Limb (tissue), 2 donors: ENCODE measurements at regions not wholly inside any gene's neighbourhood (a gene's known extent, or its start where the extent isn't known, plus 50 kb on each side); places are given as distances from the start of the nearest gene placed in this dataset.

ENCODE experiments used
- DNase-seq, 2 donors: peaks; one replicate each; pipeline ENCODE4 v3.0.0-alpha.2; 2016; ENCODE audit errors: extremely low spot score in 2 of 2

GRCh38 chr2:41925712-41926111 is 122.1 kb upstream of the PKDCC start:
- DNase-seq = no peak

DNA sequence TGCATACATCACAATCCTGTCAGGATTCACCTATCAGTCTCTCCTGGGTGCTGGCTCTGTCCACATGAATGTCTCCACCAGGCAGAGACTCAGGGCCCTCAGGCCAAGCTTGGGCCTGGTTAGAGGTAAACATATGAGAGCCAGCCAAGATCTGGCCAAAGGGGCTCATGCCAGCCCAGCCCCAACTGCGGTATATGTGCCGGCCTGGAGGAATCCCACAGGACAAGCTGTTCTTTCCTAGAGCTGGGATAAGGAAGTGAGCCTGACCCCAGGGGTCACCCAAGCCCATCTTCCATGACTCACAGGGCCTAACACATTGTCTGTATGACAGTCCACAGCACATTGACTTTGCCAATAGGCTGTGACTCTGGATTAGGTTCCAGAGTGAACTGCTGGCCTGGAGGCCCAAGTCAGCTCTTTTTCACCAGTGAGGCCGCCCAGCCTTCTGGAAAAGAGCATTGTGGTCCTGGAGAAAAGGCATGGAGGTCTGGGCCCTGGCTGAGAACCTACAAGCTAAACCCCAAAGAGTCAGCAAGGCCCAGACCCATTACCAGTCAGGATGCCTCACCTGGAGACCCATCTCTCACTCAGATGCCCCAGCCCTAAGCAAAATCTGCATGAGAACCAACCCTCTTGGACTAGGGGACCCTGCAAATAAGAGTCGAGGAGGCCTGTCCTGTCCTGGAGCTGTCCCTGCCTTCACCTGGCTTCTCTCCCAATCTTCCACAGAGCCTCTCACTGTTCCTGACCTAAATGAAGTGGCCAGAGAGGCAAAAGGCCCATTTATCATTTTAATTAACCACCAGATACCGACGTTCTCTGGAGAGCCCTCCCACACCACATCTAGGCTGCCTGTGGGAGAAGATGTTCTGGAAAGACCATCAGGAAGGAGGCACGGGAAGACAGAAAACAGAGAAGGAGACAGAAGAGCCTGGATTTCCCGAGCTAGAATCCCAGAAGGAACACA is 120.9 kb upstream of the PKDCC start:
- DNase-seq = no peak

DNA sequence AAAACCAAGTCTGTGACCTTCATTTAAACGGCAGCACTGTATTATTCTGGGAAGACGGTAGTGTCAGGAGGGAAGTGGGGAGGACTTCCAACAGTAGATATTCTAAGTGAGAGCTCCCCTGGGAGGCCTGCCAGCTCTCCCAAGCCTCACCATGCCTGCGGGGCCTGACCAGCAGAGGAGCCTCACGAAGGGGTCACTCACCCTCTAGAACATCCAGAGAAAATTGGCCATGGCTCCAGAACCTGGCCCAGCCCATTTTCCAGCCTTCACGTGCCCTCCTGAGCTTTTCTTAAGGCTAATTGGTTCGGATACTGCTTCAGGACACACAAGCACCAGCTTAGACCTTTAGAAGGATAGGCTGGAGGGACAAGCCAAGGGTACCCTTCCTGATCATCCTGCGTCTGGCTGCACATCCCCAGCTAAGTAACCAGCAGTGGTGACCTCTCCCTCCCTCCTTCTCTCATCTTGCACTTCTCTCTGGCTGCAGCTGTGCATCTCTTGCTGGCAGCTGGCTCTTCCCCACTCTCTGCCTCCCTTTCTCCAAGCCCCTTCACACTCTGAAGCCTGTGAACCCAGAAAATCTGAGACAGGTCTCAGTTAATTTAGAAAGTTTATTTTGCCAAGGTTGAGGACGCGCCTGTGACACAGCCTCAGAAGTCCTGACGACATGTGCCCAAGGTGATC is 120.1 kb upstream of the PKDCC start:
- DNase-seq = no peak

GRCh38 chr2:41928526-41928925 is 119.3 kb upstream of the PKDCC start:
- DNase-seq = no peak

GRCh38 chr2:41930807-41931566 is 116.8 kb upstream of the PKDCC start:
- DNase-seq = no peak

GRCh38 chr2:41932241-41933045 is 115.4 kb upstream of the PKDCC start:
- DNase-seq = peak; percentile 83 to 86

- DNase-seq = no peak
Measured at GRCh38 chr2:41933046-41933420, 114.8 kb upstream of the PKDCC start.

- no peak for DNase-seq
Measured at GRCh38 chr2:41933585-41934320, 114.1 kb upstream of the PKDCC start.

- DNase-seq = no peak
Measured at GRCh38 chr2:41934329-41934958, 113.4 kb upstream of the PKDCC start.

GRCh38 chr2:41935002-41935401 is 112.8 kb upstream of the PKDCC start:
- DNase-seq = no peak

DNA sequence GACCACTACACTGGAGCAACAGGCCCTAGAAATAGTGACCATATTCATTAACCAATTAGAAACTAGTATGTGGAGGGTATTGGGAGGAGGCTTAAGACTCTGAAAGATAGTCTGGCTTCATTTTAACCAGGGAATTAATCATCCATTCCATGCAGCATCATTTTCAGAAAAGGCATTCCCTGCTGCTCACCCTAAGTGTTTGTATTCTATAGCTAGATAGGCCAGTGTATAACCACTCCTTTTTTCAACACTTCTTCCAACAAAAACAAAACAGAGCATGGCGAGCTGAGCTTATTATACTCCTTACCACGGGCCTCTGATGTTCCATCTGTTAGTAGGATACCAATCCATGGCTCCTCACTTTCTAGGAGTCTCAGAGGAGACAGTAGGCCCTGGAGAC is 112.0 kb upstream of the PKDCC start:
- DNase-seq = no peak

DNA sequence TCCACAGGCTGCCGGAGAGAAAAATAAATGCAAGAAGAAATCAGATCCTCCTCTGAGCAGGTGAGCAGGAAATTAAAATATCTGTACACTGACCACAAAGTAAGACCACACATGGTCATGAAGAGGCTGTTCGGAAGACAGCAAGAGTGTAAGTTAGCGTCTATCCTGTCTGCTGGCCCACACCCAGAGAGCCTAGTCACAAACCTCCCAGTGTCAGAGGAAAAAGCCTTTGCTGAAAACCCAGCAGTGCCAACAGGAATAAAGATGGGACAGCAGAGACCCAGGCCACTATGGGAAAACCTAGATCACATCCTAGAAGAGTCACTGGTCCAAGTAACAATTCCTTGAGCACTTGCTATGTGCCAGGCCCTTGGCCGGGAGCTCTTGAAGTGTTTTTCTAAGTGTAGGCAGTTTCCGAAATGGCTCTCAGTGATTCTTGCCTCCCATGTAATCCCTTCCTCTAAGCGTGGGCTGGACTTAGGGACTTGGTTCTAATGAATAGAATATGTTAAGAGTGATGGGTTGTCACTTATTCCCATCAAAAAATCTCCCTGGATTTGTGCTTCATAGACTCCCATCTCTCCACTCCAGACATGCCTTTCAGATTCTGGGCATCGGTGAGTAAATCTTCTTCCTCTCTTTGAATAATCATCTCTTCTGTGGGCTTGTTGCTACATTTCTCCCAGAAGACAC is 110.9 kb upstream of the PKDCC start:
- DNase-seq = no peak

GRCh38 chr2:41937464-41937906 is 110.3 kb upstream of the PKDCC start:
- DNase-seq = no peak

DNA sequence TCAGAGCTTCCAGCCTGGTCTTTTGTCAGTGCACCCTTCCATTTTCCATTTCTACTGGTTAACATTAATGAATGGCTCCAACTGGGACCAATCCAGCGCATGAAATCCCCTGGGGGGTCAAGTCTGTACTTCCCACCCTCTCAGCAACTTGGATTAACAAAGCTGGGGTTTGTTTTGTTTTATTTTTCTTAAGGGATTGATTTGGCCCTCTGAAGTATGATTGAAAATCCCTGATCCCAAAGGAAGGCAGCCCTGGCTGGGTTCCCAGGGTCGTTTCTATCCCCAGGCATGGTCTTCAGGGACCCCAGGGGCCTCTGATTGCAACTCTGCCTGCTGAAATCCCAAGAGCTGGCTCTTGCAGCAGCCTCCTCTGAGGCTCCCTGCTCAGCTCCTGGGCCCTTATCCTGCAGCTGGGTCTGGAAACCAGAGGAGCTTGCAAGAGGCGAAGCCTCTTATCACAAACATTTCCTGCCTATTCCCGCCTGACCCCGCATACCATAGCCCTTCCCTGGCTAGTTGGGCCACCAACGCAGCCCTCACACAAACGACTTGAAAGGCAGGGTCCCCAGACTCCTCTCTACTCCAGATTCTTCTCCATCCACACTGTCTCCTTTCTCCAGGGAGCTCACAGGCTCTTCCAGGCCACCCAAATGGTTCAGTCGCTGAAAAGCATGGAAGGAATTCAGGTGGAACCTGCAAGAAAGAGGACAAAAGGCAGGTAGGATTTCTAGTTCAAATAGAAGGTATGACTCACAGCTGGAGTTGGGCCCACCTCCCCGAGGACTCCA is 109.7 kb upstream of the PKDCC start:
- no peak for DNase-seq

DNA sequence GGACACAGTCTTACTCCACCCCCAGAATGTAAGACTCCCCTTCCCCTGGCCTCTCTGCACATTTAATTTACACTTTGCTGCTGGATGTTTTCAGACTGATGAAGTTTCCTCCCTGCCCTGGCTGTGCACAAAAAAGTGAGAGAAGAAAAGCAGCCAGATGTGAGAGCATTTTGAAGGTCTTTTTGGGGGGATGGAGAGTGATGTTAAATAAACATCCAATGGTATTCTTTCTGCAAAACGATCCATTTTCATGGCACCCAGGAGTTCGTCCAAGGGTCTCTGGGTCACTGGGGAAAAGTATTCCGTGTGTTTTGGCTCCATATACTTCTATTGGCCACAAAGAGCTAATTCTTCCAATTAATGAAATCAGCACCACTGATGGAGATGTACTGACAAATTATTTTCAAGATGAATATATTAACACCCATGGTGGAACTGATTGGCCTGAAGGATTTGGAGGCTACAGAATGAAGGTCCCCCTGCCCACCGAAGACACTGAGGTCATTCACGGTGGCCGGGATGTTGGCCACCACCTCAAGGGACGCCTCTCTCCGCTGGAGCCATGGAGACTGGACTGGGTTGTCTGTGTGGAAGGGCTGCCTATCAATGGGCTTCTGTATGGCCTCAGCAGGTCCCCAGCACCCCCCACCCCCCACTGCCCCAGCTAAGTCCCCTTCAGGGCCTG is 107.6 kb upstream of the PKDCC start:
- DNase-seq = peak in 1 of 2 donors; percentile 53

GRCh38 chr2:41940745-41941063 is 107.1 kb upstream of the PKDCC start:
- no peak for DNase-seq

DNA sequence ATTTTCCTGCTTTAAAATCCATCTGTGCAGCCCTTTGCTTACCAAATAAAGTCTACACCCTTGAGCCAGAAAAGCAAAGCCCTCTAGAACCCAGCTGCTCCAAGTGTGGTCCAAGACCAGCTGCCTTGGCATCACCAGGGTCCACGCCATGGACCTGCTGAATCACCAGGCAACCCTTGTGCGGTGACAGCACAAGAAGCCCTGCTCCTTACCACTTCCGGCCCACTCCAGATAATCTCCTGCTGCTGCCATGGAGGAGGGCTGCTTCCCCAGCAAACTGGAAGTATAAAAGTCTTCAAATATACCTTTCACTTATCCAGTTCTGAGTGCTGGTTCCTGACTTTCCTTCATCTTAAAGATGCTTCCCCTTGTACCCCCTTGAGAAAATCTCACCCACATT is 106.0 kb upstream of the PKDCC start:
- no peak for DNase-seq

- DNase-seq = no peak
Measured at GRCh38 chr2:41942278-41942677, 105.5 kb upstream of the PKDCC start.
